Neural cell (in vitro differentiated cells): ENCODE measurements at regions not wholly inside any gene's neighbourhood (a gene's known extent, or its start where the extent isn't known, plus 50 kb on each side); places are given as distances from the start of the nearest gene placed in this dataset.

Experiments
- EP300 ChIP-seq: fragments of 450-650 bp; conservative IDR thresholded peaks from 2 replicates; pipeline ENCODE4 v1.6.1; 2014; ENCODE audit warnings: antibody characterized with exemption, mild to moderate bottlenecking, moderate library complexity; ENCODE audit not compliant: poor library complexity, severe bottlenecking
- EZH2 ChIP-seq: fragments of 200-600, 300-800 bp; shearing (Covaris generic), sonication (generic); IDR thresholded peaks from 2 replicates; pipeline ENCODE4 v1.6.1; 2014; ENCODE audit warnings: antibody characterized with exemption, low read length, borderline replicate concordance, mild to moderate bottlenecking; ENCODE audit not compliant: insufficient read depth, poor library complexity, severe bottlenecking
- MXI1 ChIP-seq: fragments of 450-650 bp; conservative IDR thresholded peaks from 2 replicates; pipeline ENCODE4 v1.6.1; 2014; ENCODE audit warnings: antibody characterized with exemption, mild to moderate bottlenecking; ENCODE audit not compliant: poor library complexity, severe bottlenecking
- POLR2AphosphoS5 ChIP-seq: IDR thresholded peaks from 2 replicates; pipeline ENCODE4 v1.6.1; 2012
- REST ChIP-seq: IDR thresholded peaks from 2 replicates; pipeline ENCODE4 v1.6.1; 2012; ENCODE audit warnings: borderline replicate concordance
- TF ChIP-seq, protein P1 (sequence below): fragments of 450-650 bp; IDR thresholded peaks from 2 replicates; pipeline ENCODE4 v1.5.1; 2014; ENCODE audit warnings: antibody characterized with exemption, mild to moderate bottlenecking, moderate library complexity; ENCODE audit not compliant: poor library complexity, severe bottlenecking

DNA sequence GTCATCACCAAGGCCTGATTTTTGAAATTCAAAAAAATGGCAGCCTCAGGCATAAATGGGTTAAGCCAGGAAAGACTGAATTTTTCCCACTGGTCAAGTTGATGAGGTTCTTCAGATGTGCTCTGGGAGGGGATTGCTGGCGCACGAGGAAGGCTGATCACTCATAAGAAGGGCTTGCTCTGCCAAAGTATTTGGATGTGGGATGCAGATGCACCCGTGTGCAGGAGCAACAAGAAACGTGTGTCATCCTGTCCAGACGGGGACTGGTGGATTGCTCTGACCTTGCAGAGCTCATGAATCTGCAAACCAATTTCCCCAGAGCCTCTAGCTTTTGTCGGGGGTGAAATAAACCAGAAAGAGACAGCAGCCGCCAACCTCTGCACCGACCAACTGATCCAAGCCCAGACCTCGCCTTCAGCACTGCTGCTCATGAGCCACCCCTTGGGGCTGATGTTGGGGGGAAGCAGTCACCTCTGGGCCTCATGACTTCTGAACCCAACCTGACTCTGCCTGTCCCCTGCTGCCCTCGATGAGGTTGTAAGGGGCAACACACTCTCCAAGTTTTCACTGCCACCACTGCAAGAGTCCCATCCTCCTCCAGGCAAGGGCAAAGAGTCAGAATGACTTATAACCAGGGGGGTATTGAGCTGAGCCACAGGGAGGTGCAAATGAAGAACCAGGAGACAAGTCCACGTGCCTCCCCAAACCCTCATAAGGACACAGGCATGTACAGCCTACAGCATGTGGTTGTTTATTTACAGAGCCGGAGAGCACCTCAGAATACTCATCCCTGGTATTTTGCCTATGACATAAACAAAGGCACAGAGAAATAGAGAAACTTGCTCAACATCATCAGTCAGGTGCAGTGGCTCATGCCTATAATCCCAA, 452.0 kb downstream of the SOX9 start:
- TF ChIP-seq EP300 (no peak), REST (no peak), EZH2 (no peak), POLR2AphosphoS5 (no peak), MXI1 (no peak)
- TF ChIP-seq, protein P1, sequence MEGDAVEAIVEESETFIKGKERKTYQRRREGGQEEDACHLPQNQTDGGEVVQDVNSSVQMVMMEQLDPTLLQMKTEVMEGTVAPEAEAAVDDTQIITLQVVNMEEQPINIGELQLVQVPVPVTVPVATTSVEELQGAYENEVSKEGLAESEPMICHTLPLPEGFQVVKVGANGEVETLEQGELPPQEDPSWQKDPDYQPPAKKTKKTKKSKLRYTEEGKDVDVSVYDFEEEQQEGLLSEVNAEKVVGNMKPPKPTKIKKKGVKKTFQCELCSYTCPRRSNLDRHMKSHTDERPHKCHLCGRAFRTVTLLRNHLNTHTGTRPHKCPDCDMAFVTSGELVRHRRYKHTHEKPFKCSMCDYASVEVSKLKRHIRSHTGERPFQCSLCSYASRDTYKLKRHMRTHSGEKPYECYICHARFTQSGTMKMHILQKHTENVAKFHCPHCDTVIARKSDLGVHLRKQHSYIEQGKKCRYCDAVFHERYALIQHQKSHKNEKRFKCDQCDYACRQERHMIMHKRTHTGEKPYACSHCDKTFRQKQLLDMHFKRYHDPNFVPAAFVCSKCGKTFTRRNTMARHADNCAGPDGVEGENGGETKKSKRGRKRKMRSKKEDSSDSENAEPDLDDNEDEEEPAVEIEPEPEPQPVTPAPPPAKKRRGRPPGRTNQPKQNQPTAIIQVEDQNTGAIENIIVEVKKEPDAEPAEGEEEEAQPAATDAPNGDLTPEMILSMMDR = no peak
